Pancreas (tissue), 10 donors: ENCODE measurements at regions not wholly inside any gene's neighbourhood (a gene's known extent, or its start where the extent isn't known, plus 50 kb on each side); places are given as distances from the start of the nearest gene placed in this dataset.
"Not testable (repeated sequence)": the region's sequence is repeated elsewhere in the genome, so short reads cannot be mapped to it uniquely, and the experiment has no call there.

ENCODE experiments used
- ATAC-seq, 4 donors: fragments of 200-7000 bp; cut with Tn5 transposase; one replicate each; pipeline versions ENCODE4 v1.8.0 to v1.9.1; 2020; ENCODE audit warnings: mild to moderate bottlenecking in 4 of 4, moderate library complexity in 4 of 4
- DNase-seq, 6 donors: peaks; one replicate each; pipeline ENCODE4 v3.0.0-alpha.2; 2020
- FAIRE-seq: peaks from 2 replicates; lab custom pipeline; 2012; peaks lifted over from hg19 to GRCh38; lab: Jason Lieb, UNC
- H3K27ac ChIP-seq, 4 donors: fragments of 200-600 bp; sonication (generic); 1 replicate in 3 of 4; 2 replicates in 1 of 4; pipeline versions ENCODE4 v1.5.0 to v1.8.0; 2020
- H3K27me3 ChIP-seq, 4 donors: fragments of 200-600 bp; one replicate each; pipeline ENCODE4 v1.8.0; 2021
- H3K36me3 ChIP-seq, 3 donors: fragments of 200-600 bp; sonication (generic) in 1 of 3; one replicate each; pipeline versions ENCODE4 v1.5.0 to v1.8.0; 2020 to 2021
- H3K4me1 ChIP-seq, 3 donors: fragments of 200-600 bp; one replicate each; pipeline ENCODE4 v1.8.0; 2021
- H3K4me3 ChIP-seq, 4 donors: fragments of 200-600 bp; sonication (generic) in 2 of 4; one replicate each; pipeline versions ENCODE4 v1.5.0 to v1.8.0; 2020 to 2021
- H3K9me3 ChIP-seq, 4 donors: fragments of 200-600 bp; one replicate each; pipeline ENCODE4 v1.8.0; 2021
- CTCF ChIP-seq, 4 donors: fragments of 200-600 bp; sonication (generic) in 3 of 4; IDR thresholded peaks; one replicate each; pipeline versions ENCODE4 v1.5.0 to v1.8.0; 2021; ENCODE audit warnings: antibody characterized with exemption in 4 of 4
- WGBS, 2 donors: extraction: QIAGEN DNeasy Blood & Tissue Kit; methylation state at CpG; one replicate each; pipeline ENCODE4 v1.1.7; 2013; 5-methylcytosine and 5-hydroxymethylcytosine counted together
- intact Hi-C, 3 donors: fragments of 100-400 bp; cut with DNase I; formaldehyde crosslinking; loops; one replicate each; pipeline versions ENCODE4 v1.11.1 to v1.14.2; 2022
- donor health status: healthy with polysubstance abuse.
- donor health status: DM: no; HTN: no; CAD: no; lungs with moderate emphysema.
- donor health status: DM: no; HTN: no; CAD: no.
- donor health status: control.
- donor health status: control.
- donor health status: Bipolar disorder and iron deficiency.
- donor health status: DM: yes; HTN: yes; CAD: no.
- donor health status: DM: no; HTN: no; CAD: no.
- donor health status: DM: no; HTN: no; CAD: no.
- donor health status: DM: yes; HTN: yes; CAD: no.

DNA sequence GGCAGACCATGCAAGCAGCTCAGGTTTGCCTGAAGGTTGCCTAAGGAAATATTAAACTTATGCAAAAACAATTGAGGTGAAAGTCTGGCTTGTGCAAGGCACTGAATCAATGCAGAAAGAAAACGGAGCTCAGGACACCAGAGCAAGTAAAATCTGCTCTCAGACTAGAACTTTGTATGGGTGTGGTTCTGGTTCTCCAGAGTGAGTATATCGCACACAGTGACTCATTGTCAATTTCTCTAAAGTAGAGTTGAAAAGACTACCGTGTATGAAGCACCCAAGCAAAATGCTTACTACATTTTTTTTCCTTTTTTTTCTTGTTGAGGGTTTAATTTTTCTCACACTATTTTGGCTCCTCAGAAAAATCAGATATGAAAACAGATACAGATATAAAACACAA is 650.3 kb upstream of the CDH10 start:
- H3K36me3 ChIP-seq = no peaks in the 10 kb centered on the region
- no peak overlapping the region for H3K27ac ChIP-seq
- TF ChIP-seq CTCF (IDR thresholded peaks at IDR 0.05) = no peak
- intact Hi-C loops = no loop called here
- H3K4me1 ChIP-seq = no peaks in the 10 kb centered on the region
- ATAC-seq (no peak), DNase-seq (no peak), FAIRE-seq (no peak)
- no peaks in the 10 kb centered on the region for H3K27me3 ChIP-seq
- 46 to 55% methylated on average over 3 of the region's 3 CpGs for WGBS, 2 donors
- H3K4me3 ChIP-seq = no peak overlapping the region
- no peaks in the 10 kb centered on the region for H3K9me3 ChIP-seq

DNA sequence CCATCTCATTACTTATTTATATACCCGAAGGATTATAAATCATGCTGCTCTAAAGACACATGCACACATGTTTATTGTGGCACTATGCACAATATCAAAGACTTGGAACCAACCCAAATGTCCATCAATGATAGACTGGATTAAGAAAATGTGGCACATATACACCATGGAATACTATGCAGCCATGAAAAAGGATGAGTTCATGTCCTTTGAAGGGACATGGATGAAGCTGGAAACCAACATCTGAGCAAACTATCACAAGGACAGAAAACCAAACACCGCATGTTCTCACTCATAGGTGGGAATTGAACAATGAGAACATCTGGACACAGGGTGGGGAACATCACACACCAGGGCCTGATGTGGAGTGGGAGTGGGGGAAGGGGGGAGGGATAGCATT is 645.0 kb upstream of the CDH10 start:
- H3K36me3 ChIP-seq, intact Hi-C loops, DNase-seq, ATAC-seq, H3K4me1 ChIP-seq, H3K9me3 ChIP-seq, H3K27ac ChIP-seq, FAIRE-seq, H3K27me3 ChIP-seq, H3K4me3 ChIP-seq: not testable (repeated sequence)
- WGBS, 2 donors = 91 to 92% methylated on average over 2 of the region's 2 CpGs

GRCh38 chr5:25286319-25286718 is 641.5 kb upstream of the CDH10 start:
- H3K9me3 ChIP-seq = no peaks in the 10 kb centered on the region
- TF ChIP-seq CTCF (IDR thresholded peaks at IDR 0.05) = no peak
- no peak overlapping the region for H3K27ac ChIP-seq
- ATAC-seq (no peak), DNase-seq (no peak), FAIRE-seq (no peak)
- H3K4me3 ChIP-seq = no peak overlapping the region
- intact Hi-C loops = no loop called here
- no peaks in the 10 kb centered on the region for H3K4me1 ChIP-seq
- no peaks in the 10 kb centered on the region for H3K36me3 ChIP-seq
- 25 to 28% methylated on average over 3 of the region's 3 CpGs for WGBS, 2 donors
- no peaks in the 10 kb centered on the region for H3K27me3 ChIP-seq

DNA sequence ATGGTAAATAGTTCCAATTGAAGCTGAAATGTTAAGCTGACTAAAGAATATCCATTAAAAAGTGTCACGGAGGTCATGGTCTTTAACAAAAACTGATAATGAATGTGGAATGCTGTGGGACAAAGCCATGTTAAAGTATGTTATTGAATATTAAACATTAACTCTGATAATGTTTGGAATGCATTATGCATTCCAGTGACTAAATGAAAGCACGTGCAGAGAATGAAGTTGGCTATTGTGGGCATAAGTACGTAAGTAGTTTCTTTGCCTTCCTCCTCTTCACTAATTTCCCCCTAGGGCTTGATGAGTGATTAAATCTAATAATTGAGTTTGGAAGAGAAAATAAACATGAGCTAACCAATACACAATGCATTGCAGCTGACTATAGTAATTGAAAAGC is 640.4 kb upstream of the CDH10 start:
- ATAC-seq = no peak
- no peak for TF ChIP-seq CTCF (IDR thresholded peaks at IDR 0.05)
- Histone ChIP-seq H3K27me3 (no peaks in the 10 kb centered on the region), H3K4me3 (no peak overlapping the region), H3K36me3 (no peaks in the 10 kb centered on the region), H3K9me3 (no peaks in the 10 kb centered on the region), H3K27ac (no peak overlapping the region), H3K4me1 (no peaks in the 10 kb centered on the region)
- no peak for FAIRE-seq
- no peak for DNase-seq
- intact Hi-C loops = no loop called here
- WGBS, 2 donors = 10 to 14% methylated on average over 3 of the region's 3 CpGs

- peak in 1 of 6 donors; percentile 16 for DNase-seq
- H3K36me3 ChIP-seq, H3K9me3 ChIP-seq, ATAC-seq, H3K4me3 ChIP-seq, FAIRE-seq, H3K27ac ChIP-seq, H3K27me3 ChIP-seq, H3K4me1 ChIP-seq, intact Hi-C loops: not testable (repeated sequence)
- WGBS, 2 donors = 72 to 87% methylated on average over 14 of the region's 14 CpGs
Observed at GRCh38 chr5:25263507-25263906, 618.7 kb upstream of the CDH10 start.

DNA sequence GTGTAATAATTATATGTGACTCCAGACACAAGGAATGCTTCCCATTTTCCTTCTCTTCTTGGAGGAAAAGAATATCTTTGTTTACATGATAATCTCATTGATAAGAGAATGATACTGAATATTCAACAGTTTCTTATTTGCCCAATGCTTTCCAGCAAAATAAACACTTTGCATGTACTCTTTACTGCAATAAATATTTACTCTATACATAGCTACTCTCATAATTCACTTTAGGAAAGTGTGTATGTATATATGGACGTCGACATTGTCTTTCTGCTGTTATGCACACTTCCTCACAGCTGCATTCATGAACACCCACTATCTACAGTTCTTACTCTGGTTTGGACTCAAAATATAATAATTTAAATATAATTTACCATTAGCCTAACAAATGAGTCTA is 617.4 kb upstream of the CDH10 start:
- no peaks in the 10 kb centered on the region for H3K4me1 ChIP-seq
- H3K4me3 ChIP-seq = no peak overlapping the region
- H3K27me3 ChIP-seq = no peaks in the 10 kb centered on the region
- no peak overlapping the region for H3K27ac ChIP-seq
- H3K36me3 ChIP-seq = no peaks in the 10 kb centered on the region
- no peaks in the 10 kb centered on the region for H3K9me3 ChIP-seq
- intact Hi-C loops = no loop called here
- ATAC-seq (no peak), DNase-seq (no peak), FAIRE-seq (no peak)
- no peak for TF ChIP-seq CTCF (IDR thresholded peaks at IDR 0.05)
- 56 to 68% methylated on average over 2 of the region's 2 CpGs for WGBS, 2 donors
